ENCODE measurements at regions not wholly inside any gene's neighbourhood (a gene's known extent, or its start where the extent isn't known, plus 50 kb on each side); places are given as distances from the start of the nearest gene placed in this dataset.

- Histone ChIP-seq H3K27me3 (ENCODE audit: control insufficient read depth in 3 of 3, insufficient read depth in 3 of 3, low read length in 3 of 3) (peaks cover 0 to 3% (median 0%) of the 10 kb centered on the region in 3 donors), H3K4me1 (ENCODE audit: control insufficient read depth in 3 of 3, insufficient read depth in 2 of 3, low read depth in 1 of 3, low read length in 2 of 3) (no peaks in the 10 kb centered on the region), H3K4me3 (ENCODE audit: low read depth in 1 of 3, low read length in 3 of 3) (no peak overlapping the region), H3K9me3 (ENCODE audit: control insufficient read depth in 2 of 2, insufficient read depth in 1 of 2, low read depth in 1 of 2, low read length in 1 of 2) (no peaks in the 10 kb centered on the region), H3K36me3 (ENCODE audit: control insufficient read depth in 3 of 3, insufficient read depth in 2 of 3, low read depth in 1 of 3, low read length in 3 of 3) (no peaks in the 10 kb centered on the region), H3K27ac (ENCODE audit: low read depth in 1 of 3, low read length in 2 of 3) (no peak overlapping the region)
- 5 to 11% (median 10%) methylated on average over 5 of the region's 5 CpGs for WGBS, 3 donors
- no peak for FAIRE-seq
- DNase-seq, result peak in 1 of 2 donors; percentile 3
Measured at GRCh38 chr9:119963798-119964372, 594.6 kb upstream of the BRINP1 start.

DNA sequence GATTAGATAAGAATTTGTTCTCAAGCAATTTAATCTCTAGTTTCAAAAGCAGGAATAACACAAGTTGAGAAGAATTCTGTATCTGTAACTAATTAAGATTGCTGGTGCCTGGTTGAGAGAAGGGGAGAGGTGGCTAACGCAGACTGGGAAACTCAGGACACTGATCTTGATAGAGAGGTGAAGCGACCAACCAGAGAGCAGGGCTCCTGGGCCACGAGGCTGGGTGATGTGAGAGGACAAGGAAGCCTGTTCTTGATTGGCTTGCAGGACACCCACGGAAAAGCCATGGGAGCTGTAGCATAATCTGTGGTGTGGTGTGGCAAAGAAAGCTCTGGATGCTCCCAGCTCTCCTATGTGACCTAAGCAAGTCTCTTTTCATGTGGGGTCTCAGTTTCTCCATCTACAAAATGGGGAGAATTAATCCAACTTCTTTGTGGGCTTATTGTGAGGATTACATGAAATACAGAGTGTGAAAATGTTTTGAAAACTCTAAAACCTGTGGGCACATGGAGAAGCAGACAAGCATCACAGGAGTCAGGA, 594.1 kb upstream of the BRINP1 start:
- H3K4me3 ChIP-seq (ENCODE audit: low read depth in 1 of 3, low read length in 3 of 3), result no peak overlapping the region
- FAIRE-seq (no peak), DNase-seq (no peak)
- WGBS, 3 donors, result 24 to 35% (median 30%) methylated on average over 4 of the region's 4 CpGs
- H3K36me3 ChIP-seq (ENCODE audit: control insufficient read depth in 3 of 3, insufficient read depth in 2 of 3, low read depth in 1 of 3, low read length in 3 of 3), result no peaks in the 10 kb centered on the region
- H3K4me1 ChIP-seq (ENCODE audit: control insufficient read depth in 3 of 3, insufficient read depth in 2 of 3, low read depth in 1 of 3, low read length in 2 of 3), result no peaks in the 10 kb centered on the region
- H3K27me3 ChIP-seq (ENCODE audit: control insufficient read depth in 3 of 3, insufficient read depth in 3 of 3, low read length in 3 of 3), result peaks cover 0 to 3% (median 0%) of the 10 kb centered on the region in 3 donors
- no peak overlapping the region for H3K27ac ChIP-seq (ENCODE audit: low read depth in 1 of 3, low read length in 2 of 3)
- no peaks in the 10 kb centered on the region for H3K9me3 ChIP-seq (ENCODE audit: control insufficient read depth in 2 of 2, insufficient read depth in 1 of 2, low read depth in 1 of 2, low read length in 1 of 2)

DNA sequence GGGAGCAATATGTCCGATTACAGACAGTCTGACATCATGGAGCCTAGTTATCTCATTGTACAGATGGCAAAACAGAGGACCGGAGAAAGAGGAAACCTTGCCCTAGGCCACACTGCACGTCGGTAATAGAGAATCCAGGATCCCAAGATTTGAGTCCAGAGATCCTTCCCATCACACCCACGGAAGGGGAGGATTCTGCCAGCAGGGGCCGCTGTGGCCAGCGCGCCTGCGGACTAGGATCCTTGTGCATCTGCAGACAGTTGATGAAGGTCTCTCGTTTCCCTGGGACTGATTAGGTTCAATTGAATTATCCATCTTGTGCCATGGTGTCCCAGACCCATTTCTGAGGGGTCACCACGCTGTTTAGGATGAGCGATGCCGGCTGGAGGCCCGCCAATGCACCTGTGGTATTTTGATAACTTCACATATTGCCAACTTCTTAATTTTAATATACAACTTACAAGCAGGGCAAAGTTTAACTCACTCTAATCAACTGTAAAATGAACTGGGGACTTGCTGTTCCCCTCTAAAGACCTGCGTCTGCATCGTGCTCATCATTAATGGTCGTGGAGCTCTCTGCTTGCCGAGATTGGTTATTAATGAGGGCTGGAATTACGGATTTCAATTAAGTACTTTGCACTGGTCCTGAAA, 592.7 kb upstream of the BRINP1 start:
- WGBS, 3 donors, result 21 to 36% (median 26%) methylated on average over 19 of the region's 19 CpGs
- FAIRE-seq (no peak), DNase-seq (peak; percentile 31 to 52)
- Histone ChIP-seq H3K4me3 (ENCODE audit: low read depth in 1 of 3, low read length in 3 of 3) (no peak overlapping the region), H3K36me3 (ENCODE audit: control insufficient read depth in 3 of 3, insufficient read depth in 2 of 3, low read depth in 1 of 3, low read length in 3 of 3) (no peaks in the 10 kb centered on the region), H3K4me1 (ENCODE audit: control insufficient read depth in 3 of 3, insufficient read depth in 2 of 3, low read depth in 1 of 3, low read length in 2 of 3) (no peaks in the 10 kb centered on the region), H3K27ac (ENCODE audit: low read depth in 1 of 3, low read length in 2 of 3) (no peak overlapping the region), H3K27me3 (ENCODE audit: control insufficient read depth in 3 of 3, insufficient read depth in 3 of 3, low read length in 3 of 3) (peaks cover 0 to 3% (median 0%) of the 10 kb centered on the region in 3 donors), H3K9me3 (ENCODE audit: control insufficient read depth in 2 of 2, insufficient read depth in 1 of 2, low read depth in 1 of 2, low read length in 1 of 2) (no peaks in the 10 kb centered on the region)

- Histone ChIP-seq H3K9me3 (ENCODE audit: control insufficient read depth in 2 of 2, insufficient read depth in 1 of 2, low read depth in 1 of 2, low read length in 1 of 2) (no peaks in the 10 kb centered on the region), H3K4me1 (ENCODE audit: control insufficient read depth in 3 of 3, insufficient read depth in 2 of 3, low read depth in 1 of 3, low read length in 2 of 3) (no peaks in the 10 kb centered on the region), H3K4me3 (ENCODE audit: low read depth in 1 of 3, low read length in 3 of 3) (no peak overlapping the region), H3K36me3 (ENCODE audit: control insufficient read depth in 3 of 3, insufficient read depth in 2 of 3, low read depth in 1 of 3, low read length in 3 of 3) (no peaks in the 10 kb centered on the region), H3K27me3 (ENCODE audit: control insufficient read depth in 3 of 3, insufficient read depth in 3 of 3, low read length in 3 of 3) (peaks cover 0 to 5% (median 2%) of the 10 kb centered on the region in 3 donors), H3K27ac (ENCODE audit: low read depth in 1 of 3, low read length in 2 of 3) (no peak overlapping the region)
- 61 to 66% (median 65%) methylated on average over 6 of the region's 6 CpGs for WGBS, 3 donors
- FAIRE-seq (no peak), DNase-seq (no peak)
Measured at GRCh38 chr9:119959846-119960545, 590.8 kb upstream of the BRINP1 start.

DNA sequence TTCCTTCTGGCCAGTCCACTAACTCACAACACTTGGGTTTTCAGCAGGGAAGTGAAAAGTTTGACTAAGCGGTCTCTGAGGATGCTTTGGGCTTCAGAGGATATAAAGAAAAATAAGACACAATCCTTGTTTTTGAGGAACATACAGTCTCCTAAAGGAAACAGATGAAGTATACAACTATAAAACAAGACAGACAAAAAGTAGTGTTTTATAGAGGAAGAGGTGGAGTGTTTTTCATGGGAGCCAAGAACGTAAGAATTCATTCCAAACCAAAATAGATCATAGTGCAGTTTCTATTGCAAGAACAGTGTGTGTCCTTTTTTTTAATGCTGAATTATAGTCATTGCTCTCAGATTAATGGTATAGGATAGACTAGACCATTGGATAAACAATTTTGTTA, 586.9 kb upstream of the BRINP1 start:
- H3K27ac ChIP-seq (ENCODE audit: low read depth in 1 of 3, low read length in 2 of 3), result no peak overlapping the region
- DNase-seq, result no peak
- 66 to 87% (median 70%) methylated on average over 2 of the region's 2 CpGs for WGBS, 3 donors
- H3K36me3 ChIP-seq (ENCODE audit: control insufficient read depth in 3 of 3, insufficient read depth in 2 of 3, low read depth in 1 of 3, low read length in 3 of 3), result no peaks in the 10 kb centered on the region
- H3K4me3 ChIP-seq (ENCODE audit: low read depth in 1 of 3, low read length in 3 of 3), result no peak overlapping the region
- no peaks in the 10 kb centered on the region for H3K9me3 ChIP-seq (ENCODE audit: control insufficient read depth in 2 of 2, insufficient read depth in 1 of 2, low read depth in 1 of 2, low read length in 1 of 2)
- H3K27me3 ChIP-seq (ENCODE audit: control insufficient read depth in 3 of 3, insufficient read depth in 3 of 3, low read length in 3 of 3), result peaks cover 0 to 4% (median 2%) of the 10 kb centered on the region in 3 donors
- no peak for FAIRE-seq
- H3K4me1 ChIP-seq (ENCODE audit: control insufficient read depth in 3 of 3, insufficient read depth in 2 of 3, low read depth in 1 of 3, low read length in 2 of 3), result no peaks in the 10 kb centered on the region

- Histone ChIP-seq H3K36me3 (ENCODE audit: control insufficient read depth in 3 of 3, insufficient read depth in 2 of 3, low read depth in 1 of 3, low read length in 3 of 3) (no peaks in the 10 kb centered on the region), H3K9me3 (ENCODE audit: control insufficient read depth in 2 of 2, insufficient read depth in 1 of 2, low read depth in 1 of 2, low read length in 1 of 2) (no peaks in the 10 kb centered on the region), H3K4me1 (ENCODE audit: control insufficient read depth in 3 of 3, insufficient read depth in 2 of 3, low read depth in 1 of 3, low read length in 2 of 3) (no peaks in the 10 kb centered on the region), H3K27me3 (ENCODE audit: control insufficient read depth in 3 of 3, insufficient read depth in 3 of 3, low read length in 3 of 3) (peaks cover 0 to 4% (median 2%) of the 10 kb centered on the region in 3 donors), H3K27ac (ENCODE audit: low read depth in 1 of 3, low read length in 2 of 3) (no peak overlapping the region), H3K4me3 (ENCODE audit: low read depth in 1 of 3, low read length in 3 of 3) (no peak overlapping the region)
- 49 to 55% (median 54%) methylated on average over 3 of the region's 3 CpGs for WGBS, 3 donors
- DNase-seq, result no peak
- FAIRE-seq, result no peak
Measured at GRCh38 chr9:119955276-119955675, 586.0 kb upstream of the BRINP1 start.

DNA sequence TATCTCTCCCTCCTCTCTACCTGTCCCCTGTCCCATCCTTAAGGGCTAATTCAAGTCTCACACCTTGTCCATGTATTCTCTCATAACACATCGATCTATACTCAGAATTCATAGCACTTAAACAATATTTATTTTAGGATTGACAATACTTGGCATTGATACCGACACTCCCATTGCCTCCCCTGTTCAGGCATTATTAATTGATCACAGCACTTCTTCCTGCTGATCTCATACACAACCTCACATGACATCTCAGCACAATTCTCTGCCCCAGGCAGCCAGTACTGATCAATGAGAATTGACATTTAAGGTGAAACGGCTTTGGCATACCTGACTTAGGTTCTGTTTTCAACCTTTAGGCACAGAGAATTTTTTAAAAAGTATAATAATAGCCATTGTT, 582.4 kb upstream of the BRINP1 start:
- no peaks in the 10 kb centered on the region for H3K4me1 ChIP-seq (ENCODE audit: control insufficient read depth in 3 of 3, insufficient read depth in 2 of 3, low read depth in 1 of 3, low read length in 2 of 3)
- H3K9me3 ChIP-seq (ENCODE audit: control insufficient read depth in 2 of 2, insufficient read depth in 1 of 2, low read depth in 1 of 2, low read length in 1 of 2), result no peaks in the 10 kb centered on the region
- DNase-seq (no peak), FAIRE-seq (no peak)
- no peak overlapping the region for H3K27ac ChIP-seq (ENCODE audit: low read depth in 1 of 3, low read length in 2 of 3)
- no peaks in the 10 kb centered on the region for H3K36me3 ChIP-seq (ENCODE audit: control insufficient read depth in 3 of 3, insufficient read depth in 2 of 3, low read depth in 1 of 3, low read length in 3 of 3)
- no peak overlapping the region for H3K4me3 ChIP-seq (ENCODE audit: low read depth in 1 of 3, low read length in 3 of 3)
- WGBS, 3 donors, result 56 to 66% (median 60%) methylated on average over 3 of the region's 3 CpGs
- H3K27me3 ChIP-seq (ENCODE audit: control insufficient read depth in 3 of 3, insufficient read depth in 3 of 3, low read length in 3 of 3), result peaks cover 0 to 4% (median 2%) of the 10 kb centered on the region in 3 donors

DNA sequence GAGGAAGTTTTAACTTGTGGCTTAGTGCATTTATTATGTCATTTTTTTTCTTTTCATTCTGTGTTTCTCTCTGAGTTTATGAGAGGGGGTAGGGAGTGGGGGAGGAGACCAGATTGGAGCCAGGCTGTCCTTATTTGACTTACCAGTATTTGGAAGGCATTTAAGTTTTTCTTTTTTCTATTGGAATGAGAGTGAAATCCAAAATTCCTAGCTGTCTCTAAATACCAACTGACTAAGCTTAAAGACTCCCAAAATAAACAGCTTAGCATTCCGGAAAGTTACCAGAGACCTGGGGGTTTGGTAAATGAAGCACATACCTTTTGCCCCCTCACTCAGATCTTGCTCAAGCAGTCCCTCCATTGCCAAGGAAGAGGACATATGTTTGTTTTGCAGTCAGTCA, 581.9 kb upstream of the BRINP1 start:
- Histone ChIP-seq H3K9me3 (ENCODE audit: control insufficient read depth in 2 of 2, insufficient read depth in 1 of 2, low read depth in 1 of 2, low read length in 1 of 2) (no peaks in the 10 kb centered on the region), H3K36me3 (ENCODE audit: control insufficient read depth in 3 of 3, insufficient read depth in 2 of 3, low read depth in 1 of 3, low read length in 3 of 3) (no peaks in the 10 kb centered on the region), H3K27me3 (ENCODE audit: control insufficient read depth in 3 of 3, insufficient read depth in 3 of 3, low read length in 3 of 3) (peaks cover 0 to 4% (median 2%) of the 10 kb centered on the region in 3 donors), H3K4me3 (ENCODE audit: low read depth in 1 of 3, low read length in 3 of 3) (no peak overlapping the region), H3K27ac (ENCODE audit: low read depth in 1 of 3, low read length in 2 of 3) (no peak overlapping the region), H3K4me1 (ENCODE audit: control insufficient read depth in 3 of 3, insufficient read depth in 2 of 3, low read depth in 1 of 3, low read length in 2 of 3) (no peaks in the 10 kb centered on the region)
- DNase-seq (no peak), FAIRE-seq (no peak)
- 21 to 56% (median 35%) methylated on average over 1 of the region's 1 CpG for WGBS, 3 donors

Measured in small intestine (tissue), 7 donors.